Limb (tissue), 2 donors: ENCODE measurements at regions not wholly inside any gene's neighbourhood (a gene's known extent, or its start where the extent isn't known, plus 50 kb on each side); places are given as distances from the start of the nearest gene placed in this dataset.

ENCODE experiments used
- DNase-seq, 2 donors: peaks; one replicate each; pipeline ENCODE4 v3.0.0-alpha.2; 2016; ENCODE audit errors: extremely low spot score in 2 of 2

- no peak for DNase-seq
These were observed 136.9 kb downstream of the SLC38A1 start for GRCh38 chr12:46131732-46132469.

GRCh38 chr12:46127656-46128055, 137.3 kb upstream of the SCAF11 start:
- no peak for DNase-seq

- DNase-seq, result no peak
These were observed 135.8 kb upstream of the SCAF11 start for GRCh38 chr12:46126050-46126727.

- peak; percentile 68 to 85 for DNase-seq
These were observed 134.7 kb upstream of the SCAF11 start for GRCh38 chr12:46124848-46125619.

- no peak for DNase-seq
These were observed 133.9 kb upstream of the SCAF11 start for GRCh38 chr12:46124132-46124847.

- DNase-seq, result no peak
These were observed 122.0 kb upstream of the SCAF11 start for GRCh38 chr12:46112364-46112763.

- DNase-seq, result no peak
These were observed 121.3 kb upstream of the SCAF11 start for GRCh38 chr12:46111715-46112114.

- DNase-seq, result no peak
These were observed 120.7 kb upstream of the SCAF11 start for GRCh38 chr12:46110928-46111699.

GRCh38 chr12:46110223-46110611, 119.8 kb upstream of the SCAF11 start:
- DNase-seq, result no peak

- DNase-seq, result no peak
These were observed 119.2 kb upstream of the SCAF11 start for GRCh38 chr12:46109343-46110222.

- DNase-seq, result no peak
These were observed 118.3 kb upstream of the SCAF11 start for GRCh38 chr12:46108721-46109120.

- no peak for DNase-seq
These were observed 117.2 kb upstream of the SCAF11 start for GRCh38 chr12:46107591-46107990.

- DNase-seq, result no peak
These were observed 115.4 kb upstream of the SCAF11 start for GRCh38 chr12:46105735-46106134.

GRCh38 chr12:46103559-46104383, 113.4 kb upstream of the SCAF11 start:
- DNase-seq, result no peak

- no peak for DNase-seq
These were observed 111.1 kb upstream of the SCAF11 start for GRCh38 chr12:46101485-46101869.

GRCh38 chr12:46100551-46101484, 110.4 kb upstream of the SCAF11 start:
- no peak for DNase-seq

- DNase-seq, result no peak
These were observed 99.2 kb upstream of the SCAF11 start for GRCh38 chr12:46089414-46090162.
